OCI-M1 (cell line): ENCODE measurements at regions not wholly inside any gene's neighbourhood (a gene's known extent, or its start where the extent isn't known, plus 50 kb on each side); places are given as distances from the start of the nearest gene placed in this dataset.

Experiments used
- DNase-seq: peaks from one replicate; lab custom pipeline; 2025; lab: John Stamatoyannopoulos, UW

GRCh38 chr1:101317590-101317989 is 80.8 kb downstream of the S1PR1 start:
- no peak for DNase-seq

- DNase-seq = no peak
These were observed 86.7 kb downstream of the S1PR1 start for GRCh38 chr1:101323535-101323934.

- DNase-seq = no peak
These were observed 88.3 kb downstream of the S1PR1 start for GRCh38 chr1:101325144-101325543.

GRCh38 chr1:101330427-101331130 is 93.8 kb downstream of the S1PR1 start:
- DNase-seq = no peak

- DNase-seq = no peak
These were observed 95.0 kb downstream of the S1PR1 start for GRCh38 chr1:101331794-101332193.

- DNase-seq = no peak
These were observed 95.8 kb downstream of the S1PR1 start for GRCh38 chr1:101332633-101333032.

- DNase-seq = no peak
These were observed 96.4 kb downstream of the S1PR1 start for GRCh38 chr1:101333186-101333585.

GRCh38 chr1:101337968-101338367 is 101.1 kb downstream of the S1PR1 start:
- DNase-seq = no peak

GRCh38 chr1:101338714-101339430 is 102.1 kb downstream of the S1PR1 start:
- DNase-seq = no peak

- DNase-seq = peak; percentile 46
These were observed 107.9 kb downstream of the S1PR1 start for GRCh38 chr1:101344745-101345144.

GRCh38 chr1:101346419-101346818 is 109.6 kb downstream of the S1PR1 start:
- DNase-seq = peak; percentile 60

- DNase-seq = no peak
These were observed 119.2 kb downstream of the S1PR1 start for GRCh38 chr1:101356013-101356412.

- no peak for DNase-seq
These were observed 120.0 kb downstream of the S1PR1 start for GRCh38 chr1:101356604-101357443.

GRCh38 chr1:101357444-101357986 is 120.7 kb downstream of the S1PR1 start:
- DNase-seq = peak; percentile 90

- no peak for DNase-seq
These were observed 123.7 kb downstream of the S1PR1 start for GRCh38 chr1:101360506-101360905.

GRCh38 chr1:101363891-101364318 is 127.1 kb downstream of the S1PR1 start:
- DNase-seq = no peak

GRCh38 chr1:101364370-101365120 is 127.7 kb downstream of the S1PR1 start:
- no peak for DNase-seq

GRCh38 chr1:101365186-101365585 is 128.4 kb downstream of the S1PR1 start:
- no peak for DNase-seq

- no peak for DNase-seq
These were observed 129.1 kb downstream of the S1PR1 start for GRCh38 chr1:101365878-101366277.

- no peak for DNase-seq
These were observed 129.8 kb downstream of the S1PR1 start for GRCh38 chr1:101366513-101367215.

- no peak for DNase-seq
These were observed 130.8 kb downstream of the S1PR1 start for GRCh38 chr1:101367630-101368029.
